Renal pelvis (tissue), 1 donor: ENCODE measurements at regions not wholly inside any gene's neighbourhood (a gene's known extent, or its start where the extent isn't known, plus 50 kb on each side); places are given as distances from the start of the nearest gene placed in this dataset.
"Not testable (repeated sequence)": the region's sequence is repeated elsewhere in the genome, so short reads cannot be mapped to it uniquely, and the experiment has no call there.

Source experiments
- DNase-seq: peaks from one replicate; pipeline ENCODE4 v3.0.0-alpha.2; 2013

DNA sequence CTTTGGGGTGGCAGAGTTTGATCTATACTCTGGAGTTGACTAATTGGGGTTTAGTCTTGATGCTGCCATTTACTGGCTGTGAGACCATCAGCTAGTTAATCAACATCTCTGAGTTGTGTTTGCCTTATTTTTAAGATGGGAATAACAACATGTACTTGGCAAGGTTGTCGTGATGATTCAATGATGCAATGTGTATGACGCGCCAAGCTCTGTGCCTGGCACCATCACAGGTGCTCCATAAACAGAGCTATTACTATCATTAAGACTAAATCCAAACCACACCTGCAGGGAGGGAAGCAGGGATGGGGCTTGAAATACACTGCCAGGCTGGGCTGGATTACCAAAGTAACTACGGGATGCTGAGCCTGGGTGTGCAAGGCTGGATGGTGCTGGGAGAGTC is 60.1 kb upstream of the E2F3 start:
- DNase-seq = no peak

DNA sequence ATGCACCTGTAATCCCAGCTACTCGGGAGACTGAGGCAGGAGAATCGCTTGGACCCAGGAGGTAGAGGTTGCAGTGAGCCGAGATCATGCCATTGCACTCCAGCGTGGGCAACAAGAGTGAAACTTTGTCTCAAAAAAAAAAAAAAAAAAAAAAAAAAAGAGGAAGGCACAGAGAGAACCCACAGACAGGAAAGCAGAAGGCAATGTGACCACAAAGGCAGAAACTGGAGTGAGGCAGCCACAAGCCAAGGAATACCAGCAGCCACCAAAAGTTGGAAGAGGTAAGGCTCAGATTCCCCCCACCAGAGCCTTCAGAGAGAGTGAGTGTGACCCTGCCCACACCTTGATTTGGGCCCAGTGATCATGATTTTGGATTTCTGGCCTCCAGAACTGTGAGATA is 54.7 kb upstream of the E2F3 start:
- DNase-seq = not testable (repeated sequence)

DNA sequence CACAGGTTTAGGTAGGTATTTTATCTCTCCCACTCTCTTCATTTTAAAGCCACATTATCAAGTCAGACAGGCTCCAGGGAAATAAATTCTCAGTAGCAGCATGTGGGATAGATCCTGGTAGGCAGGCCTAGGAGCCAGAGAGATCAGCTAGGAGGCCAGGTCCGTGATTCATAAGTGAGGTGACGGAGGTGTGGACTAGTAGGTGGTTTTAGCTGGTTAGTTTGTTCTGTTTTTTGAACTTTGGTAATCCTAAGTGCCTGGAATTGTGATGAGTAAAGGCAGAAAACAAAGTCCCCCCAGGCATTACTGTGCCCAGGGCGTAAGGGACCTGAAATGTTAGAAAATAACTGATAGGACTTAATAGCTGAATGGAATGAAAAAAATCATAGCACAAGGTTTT is 53.6 kb upstream of the E2F3 start:
- DNase-seq = no peak

DNA sequence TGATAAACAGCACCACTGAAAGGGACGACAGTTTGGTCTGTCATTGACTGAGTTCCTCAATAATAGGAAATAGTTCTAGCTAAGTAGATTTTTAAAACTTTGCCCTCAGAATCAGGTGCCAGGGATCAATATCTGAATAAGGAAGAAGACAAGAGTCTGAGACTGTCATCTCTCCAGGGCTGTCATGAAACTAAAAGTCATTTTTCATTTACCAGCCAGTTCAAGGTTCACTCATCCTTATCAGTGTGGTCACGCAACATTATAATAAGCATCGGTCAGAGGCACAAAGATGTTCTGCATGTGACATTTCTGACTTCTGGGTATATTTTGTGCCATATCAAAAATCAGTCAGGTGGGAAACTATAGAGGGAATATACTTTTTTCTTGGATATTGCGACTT is 52.5 kb upstream of the E2F3 start:
- DNase-seq = no peak

DNA sequence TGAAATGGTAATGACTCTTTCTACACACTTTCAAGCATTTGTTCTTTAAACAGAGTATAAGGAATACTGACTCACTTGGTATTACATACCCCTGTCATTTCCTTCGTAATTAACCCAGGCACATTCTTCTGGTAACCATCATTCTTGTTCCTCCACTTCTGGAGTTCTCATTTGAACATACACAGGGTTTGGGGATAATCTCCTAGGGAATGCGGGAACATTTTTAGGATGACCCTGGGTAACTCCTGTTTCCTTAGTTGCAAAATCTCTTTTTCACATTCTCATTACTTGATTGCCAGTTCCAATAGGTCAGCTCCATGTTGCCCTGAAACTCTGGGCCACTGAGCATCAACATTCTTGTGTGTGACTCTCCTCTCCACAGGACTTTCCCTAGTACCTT is 51.5 kb upstream of the E2F3 start:
- no peak for DNase-seq

DNA sequence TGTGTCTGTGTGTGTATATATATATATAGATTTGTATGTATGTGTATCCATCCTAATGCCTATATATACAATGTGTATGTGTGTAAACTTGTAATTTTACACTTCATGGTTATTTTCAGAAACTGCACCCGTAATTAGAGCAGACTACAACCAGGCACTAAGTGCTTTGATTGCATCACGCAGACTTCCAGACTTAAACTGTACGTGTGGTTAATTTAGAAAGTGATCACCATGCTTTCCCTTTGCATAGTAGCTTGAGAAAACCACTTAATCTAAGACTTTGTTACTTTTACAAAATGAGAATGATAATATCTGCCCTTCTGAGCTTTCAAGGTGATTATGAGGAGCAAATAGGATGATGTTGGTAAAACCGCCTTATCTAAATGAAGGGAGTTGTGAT is 50.1 kb upstream of the E2F3 start:
- no peak for DNase-seq
